ENCODE measurements at regions not wholly inside any gene's neighbourhood (a gene's known extent, or its start where the extent isn't known, plus 50 kb on each side); places are given as distances from the start of the nearest gene placed in this dataset.

GRCh38 chr3:24040311-24040710 lies 95.2 kb downstream of the NR1D2 start:
- BruUV-seq (replicated peaks), result no TSS peak

More at GRCh38 chr3:24040311-24040710, 95.2 kb downstream of the NR1D2 start:
- no peak for DNase-seq (ENCODE audit: low read depth, low spot score)
- H2AFZ ChIP-seq (ENCODE audit: low read depth, low read length, poor library complexity, severe bottlenecking), result no peak overlapping the region
- H3K4me2 ChIP-seq (ENCODE audit: low read length), result no peak overlapping the region
- intact Hi-C loops (cut with micrococcal nuclease), result no loop called here
- ChIA-PET POLR2A (no interaction called here), RAD21 (ENCODE audit: low non-redundant PET in 1 of 2, low total read pairs in 2 of 2, uncharacterized antibody in 2 of 2, unreplicated experiment in 2 of 2) (no interaction called here), CTCF (no interaction called here)
- TF ChIP-seq SIN3A (IDR thresholded peaks at IDR 0.05; ENCODE audit: low read depth) (no peak), CEBPB (IDR thresholded peaks at IDR 0.05; ENCODE audit: low read depth) (no peak), ZBTB33 (IDR thresholded peaks at IDR 0.05; ENCODE audit: extremely low read depth, insufficient replicate concordance, low read length) (no peak), ZNF274 (IDR thresholded peaks at IDR 0.05; ENCODE audit: low read depth, low read length) (no peak), YY1 (IDR thresholded peaks at IDR 0.05; ENCODE audit: extremely low read depth, insufficient replicate concordance, low read depth, low read length) (no peak), POLR2A (IDR thresholded peaks at IDR 0.05; ENCODE audit: borderline replicate concordance, extremely low read depth, insufficient read depth, insufficient read length) (no peak), POLR2AphosphoS5 (IDR thresholded peaks at IDR 0.05; ENCODE audit: low read depth, low read length) (no peak), EGR1 (IDR thresholded peaks at IDR 0.05; ENCODE audit: low read depth) (no peak), SP1 (IDR thresholded peaks at IDR 0.05; ENCODE audit: low read depth) (no peak), CBX3 (IDR thresholded peaks at IDR 0.05; ENCODE audit: low read depth) (no peak), FOSL1 (IDR thresholded peaks at IDR 0.05; ENCODE audit: low read depth) (no peak), MAX (IDR thresholded peaks at IDR 0.05) (no peak), ELF1 (IDR thresholded peaks at IDR 0.05; ENCODE audit: borderline replicate concordance, low read depth) (no peak), TCF7L2 (IDR thresholded peaks at IDR 0.05; ENCODE audit: borderline replicate concordance, extremely low read depth, insufficient read depth, insufficient read length) (no peak), EZH2 (IDR thresholded peaks at IDR 0.05) (no peak)
- TF ChIP-seq, protein P1, sequence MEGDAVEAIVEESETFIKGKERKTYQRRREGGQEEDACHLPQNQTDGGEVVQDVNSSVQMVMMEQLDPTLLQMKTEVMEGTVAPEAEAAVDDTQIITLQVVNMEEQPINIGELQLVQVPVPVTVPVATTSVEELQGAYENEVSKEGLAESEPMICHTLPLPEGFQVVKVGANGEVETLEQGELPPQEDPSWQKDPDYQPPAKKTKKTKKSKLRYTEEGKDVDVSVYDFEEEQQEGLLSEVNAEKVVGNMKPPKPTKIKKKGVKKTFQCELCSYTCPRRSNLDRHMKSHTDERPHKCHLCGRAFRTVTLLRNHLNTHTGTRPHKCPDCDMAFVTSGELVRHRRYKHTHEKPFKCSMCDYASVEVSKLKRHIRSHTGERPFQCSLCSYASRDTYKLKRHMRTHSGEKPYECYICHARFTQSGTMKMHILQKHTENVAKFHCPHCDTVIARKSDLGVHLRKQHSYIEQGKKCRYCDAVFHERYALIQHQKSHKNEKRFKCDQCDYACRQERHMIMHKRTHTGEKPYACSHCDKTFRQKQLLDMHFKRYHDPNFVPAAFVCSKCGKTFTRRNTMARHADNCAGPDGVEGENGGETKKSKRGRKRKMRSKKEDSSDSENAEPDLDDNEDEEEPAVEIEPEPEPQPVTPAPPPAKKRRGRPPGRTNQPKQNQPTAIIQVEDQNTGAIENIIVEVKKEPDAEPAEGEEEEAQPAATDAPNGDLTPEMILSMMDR (IDR thresholded peaks at IDR 0.05 in 2 of 3, conservative IDR thresholded peaks at IDR 0.05 in 1 of 3; ENCODE audit: borderline replicate concordance in 1 of 3, insufficient read depth in 1 of 3, low read depth in 2 of 3, low read length in 2 of 3), result no peak
- TF ChIP-seq, protein P2, sequence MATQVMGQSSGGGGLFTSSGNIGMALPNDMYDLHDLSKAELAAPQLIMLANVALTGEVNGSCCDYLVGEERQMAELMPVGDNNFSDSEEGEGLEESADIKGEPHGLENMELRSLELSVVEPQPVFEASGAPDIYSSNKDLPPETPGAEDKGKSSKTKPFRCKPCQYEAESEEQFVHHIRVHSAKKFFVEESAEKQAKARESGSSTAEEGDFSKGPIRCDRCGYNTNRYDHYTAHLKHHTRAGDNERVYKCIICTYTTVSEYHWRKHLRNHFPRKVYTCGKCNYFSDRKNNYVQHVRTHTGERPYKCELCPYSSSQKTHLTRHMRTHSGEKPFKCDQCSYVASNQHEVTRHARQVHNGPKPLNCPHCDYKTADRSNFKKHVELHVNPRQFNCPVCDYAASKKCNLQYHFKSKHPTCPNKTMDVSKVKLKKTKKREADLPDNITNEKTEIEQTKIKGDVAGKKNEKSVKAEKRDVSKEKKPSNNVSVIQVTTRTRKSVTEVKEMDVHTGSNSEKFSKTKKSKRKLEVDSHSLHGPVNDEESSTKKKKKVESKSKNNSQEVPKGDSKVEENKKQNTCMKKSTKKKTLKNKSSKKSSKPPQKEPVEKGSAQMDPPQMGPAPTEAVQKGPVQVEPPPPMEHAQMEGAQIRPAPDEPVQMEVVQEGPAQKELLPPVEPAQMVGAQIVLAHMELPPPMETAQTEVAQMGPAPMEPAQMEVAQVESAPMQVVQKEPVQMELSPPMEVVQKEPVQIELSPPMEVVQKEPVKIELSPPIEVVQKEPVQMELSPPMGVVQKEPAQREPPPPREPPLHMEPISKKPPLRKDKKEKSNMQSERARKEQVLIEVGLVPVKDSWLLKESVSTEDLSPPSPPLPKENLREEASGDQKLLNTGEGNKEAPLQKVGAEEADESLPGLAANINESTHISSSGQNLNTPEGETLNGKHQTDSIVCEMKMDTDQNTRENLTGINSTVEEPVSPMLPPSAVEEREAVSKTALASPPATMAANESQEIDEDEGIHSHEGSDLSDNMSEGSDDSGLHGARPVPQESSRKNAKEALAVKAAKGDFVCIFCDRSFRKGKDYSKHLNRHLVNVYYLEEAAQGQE (IDR thresholded peaks at IDR 0.05; ENCODE audit: low read depth), result no peak
- TF ChIP-seq, protein P3, sequence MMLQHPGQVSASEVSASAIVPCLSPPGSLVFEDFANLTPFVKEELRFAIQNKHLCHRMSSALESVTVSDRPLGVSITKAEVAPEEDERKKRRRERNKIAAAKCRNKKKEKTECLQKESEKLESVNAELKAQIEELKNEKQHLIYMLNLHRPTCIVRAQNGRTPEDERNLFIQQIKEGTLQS (IDR thresholded peaks at IDR 0.05), result no peak
- no peaks in the 10 kb centered on the region for H3K27me3 ChIP-seq (ENCODE audit: insufficient read depth, low read length)
- no peak overlapping the region for H3K4me3 ChIP-seq (replicated peaks in 1 of 2; ENCODE audit: low read depth in 1 of 2, low read length in 2 of 2)
- no peak overlapping the region for H3K27ac ChIP-seq (ENCODE audit: low read depth, low read length)
- no peaks in the 10 kb centered on the region for H3K9me3 ChIP-seq (ENCODE audit: control insufficient read depth in 1 of 2, insufficient read depth in 1 of 2, low read depth in 1 of 2, low read length in 2 of 2)
- no peaks in the 10 kb centered on the region for H3K9me2 ChIP-seq (ENCODE audit: insufficient read depth)
- no peaks in the 10 kb centered on the region for H4K20me1 ChIP-seq (ENCODE audit: insufficient read depth)
- ATAC-seq, result no peak
- no peaks in the 10 kb centered on the region for H3K79me2 ChIP-seq (ENCODE audit: insufficient read depth, low read length)
- no peaks in the 10 kb centered on the region for H3K4me1 ChIP-seq (ENCODE audit: control insufficient read depth in 1 of 2, insufficient read depth in 2 of 2, low read length in 2 of 2)
- H3K9ac ChIP-seq (ENCODE audit: low read length), result no peak overlapping the region
- no peaks in the 10 kb centered on the region for H3K36me3 ChIP-seq (ENCODE audit: control insufficient read depth in 1 of 2, insufficient read depth in 2 of 2, low read length in 2 of 2)
